Cerebellar cortex (tissue), 1 donor: ENCODE measurements at regions not wholly inside any gene's neighbourhood (a gene's known extent, or its start where the extent isn't known, plus 50 kb on each side); places are given as distances from the start of the nearest gene placed in this dataset.
"Not testable (repeated sequence)": the region's sequence is repeated elsewhere in the genome, so short reads cannot be mapped to it uniquely, and the experiment has no call there.

Experiments used
- DNase-seq: peaks from one replicate; pipeline ENCODE4 v3.0.0-alpha.2; 2015; ENCODE audit warnings: low spot score

GRCh38 chr15:75763635-75764600, 51.3 kb upstream of the CSPG4 start:
- DNase-seq, result not testable (repeated sequence)

- no peak for DNase-seq
Observed at GRCh38 chr15:75763137-75763611, 50.5 kb upstream of the CSPG4 start.
